ENCODE measurements at regions not wholly inside any gene's neighbourhood (a gene's known extent, or its start where the extent isn't known, plus 50 kb on each side); places are given as distances from the start of the nearest gene placed in this dataset.

- WGBS, 3 donors = 60 to 74% (median 71%) methylated on average over 7 of the region's 7 CpGs
- H3K27ac ChIP-seq (ENCODE audit: low read depth, low read length) = no peak overlapping the region
Observed at GRCh38 chr6:109296971-109297372, 85.3 kb downstream of the CD164 start.

GRCh38 chr6:109296452-109296851 is 85.8 kb downstream of the CD164 start:
- WGBS, 3 donors = 56 to 92% (median 86%) methylated on average over 3 of the region's 3 CpGs

GRCh38 chr6:109295774-109296156 is 86.5 kb downstream of the CD164 start:
- 60 to 96% (median 89%) methylated on average over 3 of the region's 3 CpGs for WGBS, 3 donors
- H3K27ac ChIP-seq (ENCODE audit: low read depth, low read length) = no peak overlapping the region

More at GRCh38 chr6:109296452-109296851, 85.8 kb downstream of the CD164 start:
- H3K27ac ChIP-seq (ENCODE audit: low read depth, low read length) = no peak overlapping the region

GRCh38 chr6:109295109-109295773 is 87.0 kb downstream of the CD164 start:
- 28 to 67% (median 65%) methylated on average over 5 of the region's 5 CpGs for WGBS, 3 donors

GRCh38 chr6:109292983-109293586 is 89.2 kb downstream of the CD164 start:
- 85 to 93% (median 86%) methylated on average over 2 of the region's 2 CpGs for WGBS, 3 donors
- no peak overlapping the region for H3K27ac ChIP-seq (ENCODE audit: low read depth, low read length)

More at GRCh38 chr6:109295109-109295773, 87.0 kb downstream of the CD164 start:
- no peak overlapping the region for H3K27ac ChIP-seq (ENCODE audit: low read depth, low read length)

GRCh38 chr6:109292420-109292819 is 89.8 kb downstream of the CD164 start:
- H3K27ac ChIP-seq (ENCODE audit: low read depth, low read length) = no peak overlapping the region
- WGBS, 3 donors = 62 to 77% (median 75%) methylated on average over 2 of the region's 2 CpGs

GRCh38 chr6:109291902-109292301 is 90.4 kb downstream of the CD164 start:
- 69 to 88% (median 77%) methylated on average over 2 of the region's 2 CpGs for WGBS, 3 donors
- no peak overlapping the region for H3K27ac ChIP-seq (ENCODE audit: low read depth, low read length)

- H3K27ac ChIP-seq (ENCODE audit: low read depth, low read length) = no peak overlapping the region
Observed at GRCh38 chr6:109290143-109290931, 91.9 kb downstream of the CD164 start.

GRCh38 chr6:109285366-109285765 is 96.9 kb downstream of the CD164 start:
- H3K27ac ChIP-seq (ENCODE audit: low read depth, low read length) = no peak overlapping the region
- 70 to 86% (median 80%) methylated on average over 3 of the region's 3 CpGs for WGBS, 3 donors

More at GRCh38 chr6:109290143-109290931, 91.9 kb downstream of the CD164 start:
- 77 to 87% (median 81%) methylated on average over 49 to 56 of the region's 56 CpGs for WGBS, 3 donors

- no peak overlapping the region for H3K27ac ChIP-seq (ENCODE audit: low read depth, low read length)
- WGBS, 3 donors = 74 to 86% (median 82%) methylated on average over 2 of the region's 2 CpGs
Observed at GRCh38 chr6:109284675-109285074, 97.6 kb downstream of the CD164 start.

GRCh38 chr6:109282756-109283155 is 99.5 kb downstream of the CD164 start:
- H3K27ac ChIP-seq (ENCODE audit: low read depth, low read length) = no peak overlapping the region
- 84 to 94% (median 86%) methylated on average over 2 of the region's 2 CpGs for WGBS, 3 donors

- 92 to 96% (median 95%) methylated on average over 1 of the region's 1 CpG for whole genome bisulfite sequencing, 3 donors
- H3K27ac ChIP-seq (ENCODE audit: low read depth, low read length) = no peak overlapping the region
Observed at GRCh38 chr6:109279628-109280027, 102.6 kb downstream of the CD164 start.

GRCh38 chr6:109271622-109272021 is 110.6 kb downstream of the CD164 start:
- H3K27ac ChIP-seq (ENCODE audit: low read depth, low read length) = no peak overlapping the region
- WGBS, 3 donors = 42 to 93% (median 93%) methylated on average over 2 of the region's 2 CpGs

GRCh38 chr6:109269953-109270517 is 112.2 kb downstream of the CD164 start:
- WGBS, 3 donors = 77 to 94% (median 88%) methylated on average over 1 of the region's 1 CpG
- no peak overlapping the region for H3K27ac ChIP-seq (ENCODE audit: low read depth, low read length)

GRCh38 chr6:109269057-109269456 is 113.2 kb downstream of the CD164 start:
- 90 to 92% (median 91%) methylated on average over 7 of the region's 7 CpGs for WGBS, 3 donors
- no peak overlapping the region for H3K27ac ChIP-seq (ENCODE audit: low read depth, low read length)

GRCh38 chr6:109265530-109265929 is 116.7 kb downstream of the CD164 start:
- WGBS, 3 donors = 87 to 89% (median 89%) methylated on average over 3 of the region's 3 CpGs
- H3K27ac ChIP-seq (ENCODE audit: low read depth, low read length) = no peak overlapping the region

- H3K27ac ChIP-seq (ENCODE audit: low read depth, low read length) = no peak overlapping the region
- WGBS, 3 donors = 95 to 96% (median 95%) methylated on average over 3 of the region's 3 CpGs
Observed at GRCh38 chr6:109263873-109264700, 118.2 kb downstream of the CD164 start.

GRCh38 chr6:109262261-109262660 is 120.0 kb downstream of the CD164 start:
- 90 to 99% (median 95%) methylated on average over 7 of the region's 7 CpGs for WGBS, 3 donors
- H3K27ac ChIP-seq (ENCODE audit: low read depth, low read length) = no peak overlapping the region
